SK-MEL-5 (cell line): ENCODE measurements at regions not wholly inside any gene's neighbourhood (a gene's known extent, or its start where the extent isn't known, plus 50 kb on each side); places are given as distances from the start of the nearest gene placed in this dataset.

Experiments used
- DNase-seq: peaks from one replicate; pipeline ENCODE4 v3.0.0-alpha.2; 2016; ENCODE audit warnings: low read depth, low spot score
- in situ Hi-C: cut with HindIII; loops from 2 replicates; pipeline ENCODE4 v1.10.0; 2016; ENCODE audit warnings: low sequenced_read_pairs, high pct_unique_total_duplicates, low pct_unique_long_range_greater_than_20kb

DNA sequence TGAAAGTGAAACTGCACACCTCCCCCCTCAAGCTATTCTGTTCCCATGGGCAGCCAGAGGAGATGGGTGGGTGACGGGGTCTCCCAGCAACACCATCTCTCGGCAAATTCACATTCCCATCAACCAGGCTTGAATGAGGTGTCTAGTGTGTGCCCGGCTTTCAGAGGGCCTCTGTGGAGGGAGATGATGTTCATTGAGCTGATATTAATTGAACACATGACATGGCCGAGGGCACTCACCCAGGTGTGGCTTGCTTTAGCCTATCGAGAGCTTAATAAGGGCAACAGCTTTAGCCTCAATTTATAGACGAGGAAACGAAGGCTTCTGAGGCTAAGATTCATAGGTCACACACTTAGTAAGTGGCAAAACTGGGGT, 288.0 kb downstream of the UACA start:
- DNase-seq, result peak; percentile 35
- in situ Hi-C loops, result no loop called here

DNA sequence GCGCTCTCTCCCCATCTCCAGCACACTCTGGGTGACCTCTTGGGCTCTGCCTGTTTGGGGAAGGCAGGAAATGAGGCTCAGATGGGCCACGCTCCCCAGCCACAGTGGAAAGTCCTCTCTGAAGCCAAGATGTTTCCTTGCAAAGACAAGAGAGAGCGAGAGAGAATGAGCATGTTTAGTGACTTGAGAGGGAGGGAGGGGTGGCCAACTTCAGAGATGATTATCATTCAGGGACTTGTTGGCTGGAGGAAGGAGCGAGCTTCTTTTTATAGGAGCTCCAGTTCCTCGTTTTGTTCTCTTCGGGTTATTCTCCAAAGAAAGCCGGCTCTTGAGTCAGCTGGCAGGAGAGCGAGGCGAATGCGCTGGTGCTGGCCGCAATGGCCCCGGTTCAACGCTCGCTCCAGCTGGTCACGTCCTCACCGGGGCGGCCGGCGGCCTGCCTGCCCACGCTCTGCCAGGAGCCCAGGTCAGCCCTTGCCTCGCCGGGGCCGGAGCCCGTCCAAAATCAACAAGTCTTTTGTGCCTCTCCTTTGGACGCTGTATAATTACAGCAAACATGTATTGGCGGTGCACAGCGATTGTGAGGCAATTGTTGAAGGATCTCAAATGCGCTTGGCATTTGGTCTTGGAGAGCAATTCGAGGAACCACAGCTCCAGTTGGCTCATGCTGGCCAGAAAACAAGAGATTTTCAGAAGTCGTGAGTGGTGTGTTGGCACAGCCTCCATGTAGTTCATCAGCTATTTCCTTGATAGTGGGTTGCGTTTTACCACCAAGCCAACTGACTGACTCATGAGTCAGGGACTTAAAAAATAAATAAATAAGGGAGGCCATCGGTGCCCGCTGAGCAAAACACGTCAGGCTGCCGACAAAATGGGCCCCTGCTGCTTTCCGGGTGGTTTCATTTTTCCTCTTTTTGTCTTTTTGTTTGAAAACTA, 288.6 kb downstream of the UACA start:
- peak; percentile 13 for DNase-seq
- in situ Hi-C loops, result no loop called here

DNA sequence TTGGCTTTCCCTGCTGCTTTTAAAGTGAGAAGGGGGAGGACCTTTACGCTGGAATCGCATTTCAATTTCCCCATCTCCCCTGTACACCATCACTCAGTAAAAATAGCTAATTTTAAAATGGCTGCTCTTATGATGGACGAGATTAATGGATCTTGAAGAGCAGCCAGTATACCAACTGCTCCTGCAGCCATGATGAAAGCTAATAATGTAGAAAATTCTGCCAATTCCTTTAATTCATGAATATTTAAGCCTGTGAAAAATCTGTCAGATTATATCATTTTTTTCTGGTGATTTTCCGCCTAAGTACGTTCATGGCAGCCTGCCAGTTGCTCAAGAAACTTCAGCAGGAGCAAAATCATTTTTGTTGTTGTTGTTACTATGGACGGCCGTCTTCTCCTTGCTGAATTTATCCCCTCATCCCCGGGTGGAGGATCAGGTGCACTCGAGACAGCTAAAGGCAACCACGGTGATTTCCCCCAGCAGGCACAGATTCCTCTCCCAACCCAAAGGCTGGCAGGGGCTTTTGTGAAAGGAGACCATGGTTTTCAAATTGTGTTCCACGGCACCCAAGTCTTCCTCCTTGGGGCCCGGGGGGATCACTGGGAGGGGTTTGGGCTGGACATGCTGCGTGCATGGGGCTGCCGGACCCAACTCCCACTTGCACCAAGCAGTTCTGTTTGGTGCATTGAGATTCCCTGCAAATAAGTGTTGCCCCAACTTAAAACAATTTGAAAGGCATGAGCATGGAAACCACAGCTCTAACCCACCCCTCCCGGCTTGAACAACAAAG, 289.6 kb downstream of the UACA start:
- in situ Hi-C loops, result no loop called here

DNA sequence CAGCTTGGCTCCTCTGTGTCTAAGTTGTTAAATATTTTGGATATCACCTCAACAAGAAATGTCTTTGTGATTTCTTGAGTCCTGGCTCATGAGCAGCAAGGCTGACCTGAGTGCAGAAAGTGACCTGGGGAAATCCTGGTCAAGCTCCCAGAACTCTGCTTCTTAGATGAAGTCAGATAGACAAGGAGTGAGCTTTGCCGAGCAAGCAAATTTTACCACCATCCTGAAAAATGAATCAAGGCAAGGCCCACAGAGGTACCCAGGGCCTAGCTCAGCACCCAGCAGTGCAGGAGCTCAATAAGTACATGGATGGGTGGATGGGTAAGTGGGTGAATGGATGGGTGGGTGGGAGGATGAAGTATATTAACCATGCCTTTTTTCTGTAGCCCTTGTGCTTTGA, 291.8 kb downstream of the UACA start:
- in situ Hi-C loops, result no loop called here
- no peak for DNase-seq

More for the DNA sequence above, 289.6 kb downstream of the UACA start:
- no peak for DNase-seq

DNA sequence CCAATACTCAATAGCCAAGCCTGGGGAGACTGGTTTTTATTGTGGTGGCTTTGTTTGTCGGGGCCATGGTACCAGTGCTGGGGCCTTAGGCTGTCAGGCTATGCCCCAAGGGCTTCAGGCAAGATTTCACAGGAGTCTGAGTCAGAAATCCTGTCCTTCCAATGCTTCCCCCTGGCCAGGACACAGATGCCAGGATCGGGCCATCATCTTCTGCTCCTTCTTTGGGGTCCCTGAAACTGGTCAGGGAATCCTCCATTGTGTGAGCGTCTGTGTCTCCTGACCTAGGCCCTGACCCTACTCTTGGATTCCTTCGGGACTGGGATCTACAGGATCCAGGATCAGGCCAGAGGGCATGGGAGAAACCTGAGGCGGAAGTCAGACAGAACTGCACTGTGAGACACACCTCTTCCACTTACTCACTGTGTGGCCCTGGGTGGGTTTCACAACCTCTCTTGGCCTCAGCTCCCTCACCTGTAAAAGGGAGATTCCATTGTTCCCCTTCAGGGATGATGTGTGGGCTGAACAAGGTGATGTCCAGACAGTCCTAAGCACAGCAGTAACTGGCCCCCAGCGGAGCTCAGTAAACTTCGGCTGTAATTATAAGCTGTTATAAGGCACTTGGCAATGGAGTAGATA, 292.7 kb downstream of the UACA start:
- DNase-seq, result no peak
- in situ Hi-C loops, result no loop called here

DNA sequence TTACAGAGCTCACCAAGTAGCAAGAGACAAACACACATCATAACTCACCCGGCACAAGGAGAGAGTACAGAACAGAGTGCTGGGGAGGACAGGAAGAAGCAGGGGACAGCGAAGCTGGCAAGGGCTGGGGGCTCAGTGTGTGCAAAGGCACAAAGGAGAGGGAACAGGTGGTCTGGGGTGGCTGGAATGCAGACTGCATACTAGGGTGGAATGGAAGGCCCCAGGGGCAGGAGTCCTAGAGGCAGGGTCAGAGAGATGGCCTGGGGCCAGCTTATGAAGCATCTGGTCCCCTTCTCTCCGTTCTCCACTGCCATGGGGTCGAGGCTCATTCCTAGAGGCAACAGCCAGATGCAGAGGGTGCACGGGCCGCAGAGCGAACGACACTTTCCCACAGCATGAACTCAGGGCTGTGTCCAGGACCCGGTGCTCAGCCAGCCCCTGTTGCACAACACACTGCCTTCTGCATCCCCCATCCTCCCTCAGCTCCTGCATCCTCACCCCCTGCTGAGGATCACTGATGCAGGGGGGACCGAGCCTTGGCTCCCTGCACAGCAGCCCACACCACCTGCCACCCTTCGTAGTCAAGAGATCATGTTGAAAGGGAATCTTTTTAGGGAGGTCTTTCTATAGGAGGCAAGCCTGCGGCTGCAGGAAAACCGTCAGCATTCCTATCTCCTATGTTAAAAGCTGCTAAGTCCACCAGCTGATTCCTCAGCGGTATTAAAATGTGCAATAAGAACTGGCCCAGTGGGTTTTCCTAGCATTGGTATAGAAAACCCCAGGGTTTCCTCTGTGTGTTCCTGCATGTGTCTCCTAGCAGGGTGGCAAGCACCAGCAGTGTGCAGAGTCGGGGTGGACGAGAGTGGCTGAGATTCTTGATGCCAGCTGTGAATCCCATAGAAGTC, 293.5 kb downstream of the UACA start:
- in situ Hi-C loops, result no loop called here
- no peak for DNase-seq

DNA sequence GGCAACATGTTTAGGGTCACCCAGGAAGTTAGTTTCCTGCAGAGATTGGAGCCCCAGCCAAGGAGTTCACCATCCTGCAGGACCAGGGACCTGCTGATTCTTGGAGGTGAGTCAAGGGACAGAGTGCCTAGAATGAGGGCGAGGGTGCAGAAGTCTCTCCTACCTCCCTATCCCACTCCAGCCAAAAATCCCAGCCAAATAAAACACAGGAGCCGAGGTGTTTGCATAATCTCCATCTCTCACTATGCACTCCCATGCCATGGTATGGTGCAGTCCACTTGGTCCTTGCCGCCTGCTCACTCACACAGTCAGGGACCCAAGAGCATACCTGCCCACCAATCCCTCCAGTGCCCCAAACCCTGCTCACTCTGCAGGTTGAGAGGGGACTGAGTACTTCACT, 294.2 kb downstream of the UACA start:
- DNase-seq, result no peak
- in situ Hi-C loops, result no loop called here

DNA sequence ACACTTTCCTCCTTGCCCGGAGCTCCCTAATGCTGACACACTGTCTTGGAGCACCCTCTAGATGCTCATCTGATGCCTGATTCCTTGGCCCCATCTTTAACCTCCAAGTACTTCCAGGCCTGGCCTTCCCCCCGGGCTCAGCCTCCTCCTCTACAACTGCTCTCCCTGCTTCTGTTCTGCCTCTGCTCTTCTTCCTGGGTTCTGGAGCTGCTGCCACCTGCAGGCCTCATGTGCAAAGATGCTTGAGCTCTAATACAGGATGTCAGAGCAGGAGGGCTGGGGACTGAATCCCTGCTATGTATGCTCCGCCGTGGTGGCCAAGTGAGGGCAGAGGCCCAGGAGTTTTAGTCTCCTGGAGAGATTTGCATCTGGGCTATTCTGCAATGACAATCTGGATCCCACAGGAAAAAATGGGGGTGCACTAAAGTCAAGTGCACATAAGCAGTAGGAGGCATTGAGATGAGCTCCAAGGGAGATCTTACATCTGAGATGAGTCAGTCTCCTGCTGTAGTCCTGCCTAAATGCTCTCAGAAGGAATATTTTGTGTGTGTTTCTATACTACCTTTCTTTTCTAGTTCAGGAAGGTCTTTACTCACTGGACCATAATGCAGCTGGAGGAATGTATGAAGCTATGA, 296.3 kb downstream of the UACA start:
- DNase-seq, result peak; percentile 65
- in situ Hi-C loops, result no loop called here

DNA sequence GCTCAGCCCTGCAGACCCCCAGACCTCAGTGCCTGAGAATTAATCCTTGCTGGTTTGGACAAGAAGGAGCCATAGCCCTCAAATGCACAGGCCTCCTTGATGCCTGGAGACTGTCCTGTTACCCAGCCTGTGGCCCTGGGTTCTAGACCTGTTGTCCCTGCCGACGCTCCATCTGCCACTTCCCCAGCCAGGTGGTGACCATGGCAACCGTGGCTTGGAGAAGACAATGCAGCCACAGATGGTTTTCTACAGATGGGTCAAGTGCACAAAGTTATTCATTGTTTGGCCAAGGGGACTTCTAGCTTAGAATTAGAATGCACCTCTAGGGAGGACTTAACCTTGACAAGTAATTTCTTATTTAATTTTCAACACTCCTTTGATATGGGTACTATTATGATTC, 297.1 kb downstream of the UACA start:
- in situ Hi-C loops, result no loop called here
- no peak for DNase-seq

DNA sequence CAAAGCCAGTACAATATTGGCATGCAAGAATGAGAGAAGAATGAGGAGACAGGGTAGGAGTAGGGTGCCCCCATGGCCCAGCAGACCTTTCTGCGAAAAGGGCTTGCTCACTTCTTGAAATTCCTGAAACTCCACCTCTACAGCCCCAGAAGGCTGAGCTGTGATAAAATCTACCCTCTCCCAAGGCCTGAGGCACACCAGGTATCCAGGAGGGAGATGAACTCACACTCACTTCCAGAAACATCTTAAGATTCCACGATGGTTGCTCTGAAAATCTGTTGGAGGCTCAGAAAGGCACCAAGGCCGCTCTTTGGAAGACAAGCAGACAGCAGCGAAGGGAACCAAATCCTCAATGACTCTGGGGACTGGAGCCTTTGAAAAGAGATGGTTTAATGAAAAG, 297.5 kb downstream of the UACA start:
- DNase-seq, result no peak
- in situ Hi-C loops, result no loop called here

DNA sequence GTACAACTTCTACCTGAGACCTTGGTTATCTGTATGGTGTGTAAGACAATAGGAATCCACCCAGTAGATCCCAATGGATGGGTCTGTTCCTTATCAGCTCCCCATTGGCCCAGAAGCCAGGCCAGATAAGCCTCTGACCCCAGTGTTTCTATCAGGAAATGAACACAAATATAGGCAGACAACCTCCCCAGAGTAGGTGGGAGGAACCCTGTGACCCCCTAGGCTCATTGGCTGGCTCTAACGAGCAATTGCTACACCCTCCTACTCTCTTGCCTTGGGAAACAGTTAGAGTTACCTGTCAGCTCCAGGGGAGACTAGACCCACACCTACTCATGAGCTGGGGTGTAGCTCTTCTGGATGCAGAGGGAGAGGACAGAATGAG, 299.9 kb downstream of the UACA start:
- in situ Hi-C loops, result no loop called here
- DNase-seq, result no peak

DNA sequence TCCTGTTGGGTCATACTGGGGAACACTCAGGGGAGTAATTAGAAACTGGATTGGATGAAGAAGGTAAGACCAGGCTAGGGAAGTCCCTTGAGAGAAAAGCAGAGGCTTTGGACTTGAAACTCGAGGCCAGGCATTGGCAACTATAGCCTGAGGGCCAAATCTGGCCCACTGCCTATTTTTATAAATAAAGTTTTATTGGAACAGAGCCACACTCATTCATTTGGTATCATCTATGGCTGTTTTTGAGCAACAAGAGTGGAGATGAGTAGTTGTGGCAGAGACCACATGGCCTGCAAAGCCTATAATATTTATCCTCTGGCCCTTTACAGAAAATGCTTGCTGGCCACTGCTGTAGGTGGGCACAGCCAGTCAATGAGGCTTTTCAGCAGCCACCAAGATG, 301.4 kb downstream of the UACA start:
- DNase-seq, result no peak
- in situ Hi-C loops, result no loop called here

- in situ Hi-C loops, result no loop called here
- no peak for DNase-seq
Observed at GRCh38 chr15:70461017-70461416, 302.3 kb downstream of the UACA start.

- in situ Hi-C loops, result no loop called here
- DNase-seq, result no peak
Observed at GRCh38 chr15:70459312-70459711, 304.0 kb downstream of the UACA start.

GRCh38 chr15:70453766-70454165, 309.6 kb downstream of the UACA start:
- in situ Hi-C loops, result no loop called here
- no peak for DNase-seq

GRCh38 chr15:70453238-70453637, 310.1 kb downstream of the UACA start:
- in situ Hi-C loops, result no loop called here
- DNase-seq, result no peak
